ENCODE measurements at regions not wholly inside any gene's neighbourhood (a gene's known extent, or its start where the extent isn't known, plus 50 kb on each side); places are given as distances from the start of the nearest gene placed in this dataset.

DNA sequence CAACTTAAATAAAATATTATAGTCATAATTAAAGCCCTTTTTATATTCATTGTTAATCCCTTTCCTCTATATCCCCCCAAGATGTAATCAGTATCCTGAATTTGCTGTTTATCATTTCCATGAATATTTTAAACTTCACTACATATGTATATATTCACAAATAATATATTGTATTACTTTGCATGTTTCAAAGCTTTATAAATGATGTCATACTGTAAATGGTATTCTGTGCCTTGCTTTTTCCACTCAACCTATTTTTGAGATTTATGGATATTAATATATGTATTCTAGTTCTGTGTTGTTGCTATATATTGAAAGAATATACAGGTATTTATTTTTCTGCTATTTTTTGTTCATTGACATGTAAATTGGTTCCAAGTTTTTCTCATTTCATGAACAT is 173.1 kb downstream of the CCDC71L start:
- peak overlapping the region in 2 of 3 donors; percentile 86 to 94 for H3K27ac ChIP-seq
- no peak for ATAC-seq

DNA sequence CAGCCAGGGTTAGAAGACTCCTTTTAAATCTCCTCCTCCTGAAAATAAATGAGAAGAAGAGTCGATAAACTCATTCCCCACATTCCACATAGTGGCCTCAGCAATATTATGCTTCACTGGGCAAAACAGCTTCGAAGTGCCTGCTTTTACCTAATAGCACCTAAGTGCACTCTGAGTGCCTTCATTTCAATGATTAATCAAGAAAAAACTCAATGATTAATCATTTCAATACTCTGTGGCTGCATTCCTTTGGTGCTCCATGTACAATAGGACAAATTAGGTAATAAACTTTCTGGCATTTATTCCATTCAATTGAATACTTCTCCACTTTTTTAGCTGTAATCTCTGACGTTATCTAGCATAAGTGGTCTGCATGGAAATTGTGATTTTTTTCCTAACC is 174.6 kb downstream of the CCDC71L start:
- no peaks in the 10 kb centered on the region for H3K36me3 ChIP-seq
- no peak overlapping the region for H3K4me3 ChIP-seq
- no peaks in the 10 kb centered on the region for H3K9me3 ChIP-seq
- intact Hi-C loops (cut with DNase I), result no loop called here
- H3K27ac ChIP-seq, result peak overlapping the region; percentile 33 to 94 (median 86)
- peaks cover 0 to 54% (median 18%) of the 10 kb centered on the region in 4 donors for H3K4me1 ChIP-seq
- no peaks in the 10 kb centered on the region for H3K27me3 ChIP-seq
- TF ChIP-seq POLR2A (IDR thresholded peaks at IDR 0.05), result no peak
- TF ChIP-seq, protein P1, sequence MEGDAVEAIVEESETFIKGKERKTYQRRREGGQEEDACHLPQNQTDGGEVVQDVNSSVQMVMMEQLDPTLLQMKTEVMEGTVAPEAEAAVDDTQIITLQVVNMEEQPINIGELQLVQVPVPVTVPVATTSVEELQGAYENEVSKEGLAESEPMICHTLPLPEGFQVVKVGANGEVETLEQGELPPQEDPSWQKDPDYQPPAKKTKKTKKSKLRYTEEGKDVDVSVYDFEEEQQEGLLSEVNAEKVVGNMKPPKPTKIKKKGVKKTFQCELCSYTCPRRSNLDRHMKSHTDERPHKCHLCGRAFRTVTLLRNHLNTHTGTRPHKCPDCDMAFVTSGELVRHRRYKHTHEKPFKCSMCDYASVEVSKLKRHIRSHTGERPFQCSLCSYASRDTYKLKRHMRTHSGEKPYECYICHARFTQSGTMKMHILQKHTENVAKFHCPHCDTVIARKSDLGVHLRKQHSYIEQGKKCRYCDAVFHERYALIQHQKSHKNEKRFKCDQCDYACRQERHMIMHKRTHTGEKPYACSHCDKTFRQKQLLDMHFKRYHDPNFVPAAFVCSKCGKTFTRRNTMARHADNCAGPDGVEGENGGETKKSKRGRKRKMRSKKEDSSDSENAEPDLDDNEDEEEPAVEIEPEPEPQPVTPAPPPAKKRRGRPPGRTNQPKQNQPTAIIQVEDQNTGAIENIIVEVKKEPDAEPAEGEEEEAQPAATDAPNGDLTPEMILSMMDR (IDR thresholded peaks at IDR 0.05), result no peak
- DNase-seq (no peak), ATAC-seq (peak; percentile 51 to 71 (median 64))
- 11% methylated on average over 3 of the region's 3 CpGs for WGBS (ENCODE audit: insufficient coverage, low coverage, low lambda C conversion rate, missing lambda C conversion rate)

More for the DNA sequence above, 173.1 kb downstream of the CCDC71L start:
- no peak for DNase-seq
- peaks cover 0 to 50% (median 18%) of the 10 kb centered on the region in 4 donors for H3K4me1 ChIP-seq
- H3K4me3 ChIP-seq, result no peak overlapping the region
- no peaks in the 10 kb centered on the region for H3K36me3 ChIP-seq
- TF ChIP-seq POLR2A (IDR thresholded peaks at IDR 0.05), result no peak
- TF ChIP-seq, protein P1 (IDR thresholded peaks at IDR 0.05), result no peak
- no peaks in the 10 kb centered on the region for H3K27me3 ChIP-seq
- intact Hi-C loops (cut with DNase I), result no loop called here
- no peaks in the 10 kb centered on the region for H3K9me3 ChIP-seq

DNA sequence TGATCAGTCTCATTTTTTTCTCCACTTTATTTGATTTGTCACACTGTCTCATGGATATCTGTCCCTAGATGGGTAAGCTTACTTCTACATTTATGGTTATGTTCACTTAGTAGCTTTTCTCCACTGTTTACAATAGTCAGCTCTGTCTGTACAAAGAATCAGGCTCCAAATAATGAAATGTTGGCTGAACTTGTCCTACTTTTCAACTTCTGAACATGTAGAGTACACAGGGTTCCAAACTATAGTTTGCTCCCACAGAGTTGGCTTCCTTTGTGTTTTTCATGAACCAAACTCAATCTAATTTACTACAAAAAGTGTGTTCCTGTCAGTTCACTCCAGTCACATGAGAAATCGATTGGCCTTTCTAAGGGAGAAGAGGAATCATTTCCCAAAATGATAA is 175.0 kb downstream of the CCDC71L start:
- H3K4me3 ChIP-seq, result peak overlapping the region in 2 of 3 donors; percentile 2 to 4
- intact Hi-C loops (cut with DNase I), result no loop called here
- ATAC-seq (peak; percentile 33 to 80 (median 60)), DNase-seq (no peak)
- H3K4me1 ChIP-seq, result peaks cover 0 to 55% (median 18%) of the 10 kb centered on the region in 4 donors
- H3K27me3 ChIP-seq, result no peaks in the 10 kb centered on the region
- no peaks in the 10 kb centered on the region for H3K36me3 ChIP-seq
- no peaks in the 10 kb centered on the region for H3K9me3 ChIP-seq
- peak overlapping the region; percentile 19 to 94 (median 86) for H3K27ac ChIP-seq
- no peak for TF ChIP-seq POLR2A (IDR thresholded peaks at IDR 0.05)
- TF ChIP-seq, protein P1 (IDR thresholded peaks at IDR 0.05), result no peak
- 6% methylated on average over 1 of the region's 1 CpG for WGBS (ENCODE audit: insufficient coverage, low coverage, low lambda C conversion rate, missing lambda C conversion rate)

DNA sequence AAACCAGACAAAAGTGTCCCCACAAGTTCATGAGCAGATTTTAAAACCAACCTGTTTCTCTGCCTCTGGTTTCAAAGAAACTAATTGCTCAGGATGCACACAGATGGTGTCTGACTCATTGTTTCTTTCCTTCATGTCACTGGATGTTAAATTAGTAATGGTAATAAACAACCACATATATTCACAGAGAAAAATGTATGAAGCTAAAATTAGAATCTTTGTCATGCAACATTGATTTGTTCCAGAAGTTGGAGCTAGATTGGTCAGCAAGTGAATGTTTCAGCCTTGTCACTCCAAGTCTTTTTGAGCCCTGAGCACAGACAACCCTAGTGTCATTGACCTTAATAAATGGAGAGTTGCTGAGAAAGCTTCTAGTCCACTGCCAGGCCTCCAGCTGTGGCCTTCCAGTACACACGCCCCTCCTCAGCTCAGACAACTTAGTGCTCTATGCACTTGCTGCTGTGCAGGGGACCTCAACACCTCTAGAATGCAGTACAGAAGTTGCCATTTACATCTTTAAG is 175.9 kb downstream of the CCDC71L start:
- WGBS (ENCODE audit: insufficient coverage, low coverage, low lambda C conversion rate, missing lambda C conversion rate), result 20% methylated on average over 1 of the region's 1 CpG
- H3K27me3 ChIP-seq, result no peaks in the 10 kb centered on the region
- no peaks in the 10 kb centered on the region for H3K36me3 ChIP-seq
- TF ChIP-seq POLR2A (IDR thresholded peaks at IDR 0.05), result peak; percentile 18
- TF ChIP-seq, protein P1 (IDR thresholded peaks at IDR 0.05), result no peak
- peak overlapping the region in 1 of 3 donors; percentile 14 for H3K4me3 ChIP-seq
- intact Hi-C loops (cut with DNase I), result no loop called here
- ATAC-seq (peak; percentile 60 to 83 (median 73)), DNase-seq (peak in 2 of 3 donors; percentile 58 to 69)
- peak overlapping the region; percentile 19 to 94 (median 86) for H3K27ac ChIP-seq
- H3K9me3 ChIP-seq, result no peaks in the 10 kb centered on the region
- H3K4me1 ChIP-seq, result peaks cover 0 to 55% (median 18%) of the 10 kb centered on the region in 4 donors
